Calu3 (cell line): ENCODE measurements at regions not wholly inside any gene's neighbourhood (a gene's known extent, or its start where the extent isn't known, plus 50 kb on each side); places are given as distances from the start of the nearest gene placed in this dataset.
A peak's percentile ranks its signal among the peaks of the same experiment; 100 is the strongest.

ENCODE experiments used
- BruUV-seq: library from RNA; stranded (reverse); fragments of 400-500 nt; replicated peaks from 2 replicates; lab custom pipeline; 2021; lab: Mats Ljungman, UMichigan
- CTCF ChIA-PET: fragments of 300-600 bp; sonication (Branson Sonifier 250); formaldehyde crosslinking; loops from one replicate; lab custom pipeline; 2022; ENCODE audit warnings: antibody characterized with exemption; lab: Charles Lee
- DNase-seq: peaks from one replicate; pipeline ENCODE4 v3.0.0; 2022
- H3K27ac Mint-ChIP-seq: one replicate; pipeline ENCODE4 v1.8.0; 2022; ENCODE audit warnings: mixed read lengths; ENCODE audit not compliant: unreplicated experiment
- H3K27me3 Mint-ChIP-seq: one replicate; pipeline ENCODE4 v1.8.0; 2022; ENCODE audit warnings: mixed read lengths; ENCODE audit not compliant: unreplicated experiment
- H3K36me3 Mint-ChIP-seq: one replicate; pipeline ENCODE4 v1.8.0; 2022; ENCODE audit warnings: mild to moderate bottlenecking, moderate library complexity, mixed read lengths; ENCODE audit not compliant: insufficient read depth, unreplicated experiment
- H3K4me1 Mint-ChIP-seq: one replicate; pipeline ENCODE4 v1.8.0; 2022; ENCODE audit warnings: mild to moderate bottlenecking, low read depth, mixed read lengths; ENCODE audit not compliant: unreplicated experiment
- H3K4me3 Mint-ChIP-seq: one replicate; pipeline ENCODE4 v1.8.0; 2022; ENCODE audit warnings: mild to moderate bottlenecking, low read depth, moderate library complexity, mixed read lengths; ENCODE audit not compliant: unreplicated experiment
- H3K9me3 Mint-ChIP-seq: one replicate; pipeline ENCODE4 v1.8.0; 2022; ENCODE audit warnings: low read depth, mixed read lengths; ENCODE audit not compliant: unreplicated experiment
- CTCF ChIP-seq: fragments of 200-600 bp; IDR thresholded peaks from one replicate; pipeline ENCODE4 v1.8.0; 2022; ENCODE audit warnings: antibody characterized with exemption; ENCODE audit not compliant: unreplicated experiment
- intact Hi-C: fragments of 100-400 bp; cut with micrococcal nuclease; formaldehyde crosslinking; loops from one replicate; pipeline ENCODE4 v1.10.0; 2022; ENCODE audit not compliant: unreplicated experiment

GRCh38 chr6:168873278-168874190 lies 380.1 kb downstream of the THBS2 start:
- Mint-ChIP-seq H3K9me3 (no peaks in the 10 kb centered on the region), H3K36me3 (peaks cover 8% of the 10 kb centered on the region), H3K4me1 (peaks cover 26% of the 10 kb centered on the region), H3K27ac (no peak overlapping the region), H3K4me3 (no peak overlapping the region), H3K27me3 (no peaks in the 10 kb centered on the region)
- intact Hi-C loops = no loop called here
- no TSS peak for BruUV-seq
- CTCF ChIA-PET = no interaction called here
- no peak for TF ChIP-seq CTCF
- DNase-seq = no peak

GRCh38 chr6:168871642-168872315 lies 381.9 kb downstream of the THBS2 start:
- no peak overlapping the region for H3K27ac Mint-ChIP-seq
- peaks cover 13% of the 10 kb centered on the region for H3K4me1 Mint-ChIP-seq
- no peaks in the 10 kb centered on the region for H3K9me3 Mint-ChIP-seq
- H3K36me3 Mint-ChIP-seq = peaks cover 6% of the 10 kb centered on the region
- intact Hi-C loops = loop anchor here (1.0 kb wide), 1 partner anchor 42 kb away; no protein-coding TSS in a partner anchor
- H3K4me3 Mint-ChIP-seq = peak overlapping the region; percentile 28
- TF ChIP-seq CTCF = no peak
- peak; percentile 28 for DNase-seq
- no TSS peak for BruUV-seq
- CTCF ChIA-PET = no interaction called here
- H3K27me3 Mint-ChIP-seq = no peaks in the 10 kb centered on the region

- CTCF ChIA-PET = no interaction called here
- no peak for TF ChIP-seq CTCF
- peaks cover 13% of the 10 kb centered on the region for H3K4me1 Mint-ChIP-seq
- H3K27me3 Mint-ChIP-seq = no peaks in the 10 kb centered on the region
- H3K4me3 Mint-ChIP-seq = no peak overlapping the region
- no TSS peak for BruUV-seq
- H3K36me3 Mint-ChIP-seq = no peaks in the 10 kb centered on the region
- H3K27ac Mint-ChIP-seq = no peak overlapping the region
- no peaks in the 10 kb centered on the region for H3K9me3 Mint-ChIP-seq
- no peak for DNase-seq
- intact Hi-C loops = no loop called here
Measured at GRCh38 chr6:168870982-168871381, 382.7 kb downstream of the THBS2 start.

- H3K27me3 Mint-ChIP-seq = no peaks in the 10 kb centered on the region
- no peaks in the 10 kb centered on the region for H3K9me3 Mint-ChIP-seq
- intact Hi-C loops = no loop called here
- H3K4me3 Mint-ChIP-seq = no peak overlapping the region
- BruUV-seq = no TSS peak
- H3K27ac Mint-ChIP-seq = no peak overlapping the region
- TF ChIP-seq CTCF = no peak
- H3K4me1 Mint-ChIP-seq = peaks cover 13% of the 10 kb centered on the region
- CTCF ChIA-PET = interaction anchor here (0.6 to 0.7 kb wide), 2 partner anchors 122 to 280 kb away, joined by 3 to 9 read pairs; no protein-coding TSS in a partner anchor
- no peaks in the 10 kb centered on the region for H3K36me3 Mint-ChIP-seq
- DNase-seq = no peak
Measured at GRCh38 chr6:168867247-168868102, 386.2 kb downstream of the THBS2 start.
